WTC11 (cell line): ENCODE measurements at regions not wholly inside any gene's neighbourhood (a gene's known extent, or its start where the extent isn't known, plus 50 kb on each side); places are given as distances from the start of the nearest gene placed in this dataset.
"Not testable (repeated sequence)": the region's sequence is repeated elsewhere in the genome, so short reads cannot be mapped to it uniquely, and the experiment has no call there.

Experiments
- CTCF ChIP-seq: fragments of 200-600 bp; IDR thresholded peaks from 2 replicates; pipeline ENCODE4 v1.8.0; 2022; ENCODE audit warnings: antibody characterized with exemption
- FOXJ3 ChIP-seq: sonication (generic); formaldehyde crosslinking; IDR thresholded peaks from 2 replicates; pipeline ENCODE4 v1.9.0; 2021; ENCODE audit warnings: missing genetic modification reagents, mild to moderate bottlenecking, borderline replicate concordance
- JAZF1 ChIP-seq: fragments of 250-450 bp; sonication (Bioruptor Pico); IDR thresholded peaks from 2 replicates; pipeline ENCODE4 v1.9.0; 2021; ENCODE audit warnings: moderate library complexity, mild to moderate bottlenecking, inconsistent platforms
- KAT7 ChIP-seq: sonication (generic); formaldehyde crosslinking; IDR thresholded peaks from 2 replicates; pipeline ENCODE4 v1.8.1; 2023; ENCODE audit warnings: missing genetic modification reagents, mild to moderate bottlenecking, borderline replicate concordance
- TP53 ChIP-seq: sonication (generic); formaldehyde crosslinking; IDR thresholded peaks from 2 replicates; pipeline ENCODE4 v1.8.1; 2023; ENCODE audit warnings: mild to moderate bottlenecking, missing genetic modification reagents
- ZNF121 ChIP-seq: sonication (generic); formaldehyde crosslinking; IDR thresholded peaks from 2 replicates; pipeline ENCODE4 v1.8.0; 2023; ENCODE audit warnings: missing genetic modification reagents
- ZNF219 ChIP-seq: sonication (generic); formaldehyde crosslinking; IDR thresholded peaks from 2 replicates; pipeline ENCODE4 v1.8.0; 2023; ENCODE audit warnings: missing genetic modification reagents, mild to moderate bottlenecking, borderline replicate concordance
- TF ChIP-seq, protein P1 (sequence below): sonication (generic); formaldehyde crosslinking; IDR thresholded peaks from 2 replicates; pipeline ENCODE4 v1.8.1; 2022; ENCODE audit warnings: low read depth, mild to moderate bottlenecking, moderate library complexity, missing genetic modification reagents, borderline replicate concordance
- TF ChIP-seq, protein P2 (sequence below): sonication (generic); formaldehyde crosslinking; IDR thresholded peaks from 2 replicates; pipeline ENCODE4 v1.8.0; 2022; ENCODE audit warnings: mild to moderate bottlenecking, missing genetic modification reagents
- TF ChIP-seq, protein P3 (sequence below): sonication (generic); formaldehyde crosslinking; IDR thresholded peaks from 2 replicates; pipeline ENCODE4 v1.8.0; 2022; ENCODE audit warnings: mild to moderate bottlenecking, missing genetic modification reagents
- TF ChIP-seq, protein P4 (sequence below): sonication (generic); formaldehyde crosslinking; IDR thresholded peaks from 2 replicates; pipeline ENCODE4 v1.8.1; 2023; ENCODE audit warnings: mild to moderate bottlenecking, missing genetic modification reagents, moderate library complexity
- TF ChIP-seq, protein P5 (sequence below): sonication (generic); formaldehyde crosslinking; conservative IDR thresholded peaks from 2 replicates; pipeline ENCODE4 v1.8.1; 2022; ENCODE audit warnings: mild to moderate bottlenecking, missing genetic modification reagents
- TF ChIP-seq, protein P6 (sequence below): sonication (generic); formaldehyde crosslinking; IDR thresholded peaks from 2 replicates; pipeline ENCODE4 v1.8.1; 2022; ENCODE audit warnings: mild to moderate bottlenecking, missing genetic modification reagents, moderate library complexity, borderline replicate concordance

DNA sequence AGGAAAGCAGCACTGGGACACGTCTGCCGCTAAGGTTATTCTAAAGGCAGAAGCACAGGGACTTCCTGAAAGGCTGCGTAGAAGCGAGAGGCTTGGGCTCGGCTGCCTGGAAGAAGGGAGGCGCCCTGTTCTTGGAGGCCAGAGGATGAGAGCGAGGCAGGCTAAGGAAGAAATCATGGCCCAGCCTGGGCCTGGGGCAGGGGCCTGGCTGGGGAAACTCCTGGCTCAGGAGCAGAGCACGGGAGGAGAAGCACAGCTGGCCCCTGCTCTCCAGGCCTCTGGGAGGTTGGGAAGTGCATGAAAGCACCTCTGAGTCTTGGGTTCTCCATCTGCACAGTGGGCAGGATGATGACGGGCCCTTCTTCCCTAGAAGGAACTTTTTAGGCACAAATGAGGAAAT lies 66.0 kb upstream of the SFSWAP start:
- not testable (repeated sequence) for TF ChIP-seq CTCF; JAZF1 (CRISPR knock-in tag); KAT7 (CRISPR knock-in tag); ZNF219; FOXJ3 (CRISPR knock-in tag); TP53 (CRISPR knock-in tag); ZNF121 (CRISPR knock-in tag)
- TF ChIP-seq, protein P1, sequence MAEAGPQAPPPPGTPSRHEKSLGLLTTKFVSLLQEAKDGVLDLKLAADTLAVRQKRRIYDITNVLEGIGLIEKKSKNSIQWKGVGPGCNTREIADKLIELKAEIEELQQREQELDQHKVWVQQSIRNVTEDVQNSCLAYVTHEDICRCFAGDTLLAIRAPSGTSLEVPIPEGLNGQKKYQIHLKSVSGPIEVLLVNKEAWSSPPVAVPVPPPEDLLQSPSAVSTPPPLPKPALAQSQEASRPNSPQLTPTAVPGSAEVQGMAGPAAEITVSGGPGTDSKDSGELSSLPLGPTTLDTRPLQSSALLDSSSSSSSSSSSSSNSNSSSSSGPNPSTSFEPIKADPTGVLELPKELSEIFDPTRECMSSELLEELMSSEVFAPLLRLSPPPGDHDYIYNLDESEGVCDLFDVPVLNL (CRISPR knock-in tag): not testable (repeated sequence)
- TF ChIP-seq, protein P2, sequence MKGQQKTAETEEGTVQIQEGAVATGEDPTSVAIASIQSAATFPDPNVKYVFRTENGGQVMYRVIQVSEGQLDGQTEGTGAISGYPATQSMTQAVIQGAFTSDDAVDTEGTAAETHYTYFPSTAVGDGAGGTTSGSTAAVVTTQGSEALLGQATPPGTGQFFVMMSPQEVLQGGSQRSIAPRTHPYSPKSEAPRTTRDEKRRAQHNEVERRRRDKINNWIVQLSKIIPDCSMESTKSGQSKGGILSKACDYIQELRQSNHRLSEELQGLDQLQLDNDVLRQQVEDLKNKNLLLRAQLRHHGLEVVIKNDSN (CRISPR knock-in tag): not testable (repeated sequence)
- TF ChIP-seq, protein P3, sequence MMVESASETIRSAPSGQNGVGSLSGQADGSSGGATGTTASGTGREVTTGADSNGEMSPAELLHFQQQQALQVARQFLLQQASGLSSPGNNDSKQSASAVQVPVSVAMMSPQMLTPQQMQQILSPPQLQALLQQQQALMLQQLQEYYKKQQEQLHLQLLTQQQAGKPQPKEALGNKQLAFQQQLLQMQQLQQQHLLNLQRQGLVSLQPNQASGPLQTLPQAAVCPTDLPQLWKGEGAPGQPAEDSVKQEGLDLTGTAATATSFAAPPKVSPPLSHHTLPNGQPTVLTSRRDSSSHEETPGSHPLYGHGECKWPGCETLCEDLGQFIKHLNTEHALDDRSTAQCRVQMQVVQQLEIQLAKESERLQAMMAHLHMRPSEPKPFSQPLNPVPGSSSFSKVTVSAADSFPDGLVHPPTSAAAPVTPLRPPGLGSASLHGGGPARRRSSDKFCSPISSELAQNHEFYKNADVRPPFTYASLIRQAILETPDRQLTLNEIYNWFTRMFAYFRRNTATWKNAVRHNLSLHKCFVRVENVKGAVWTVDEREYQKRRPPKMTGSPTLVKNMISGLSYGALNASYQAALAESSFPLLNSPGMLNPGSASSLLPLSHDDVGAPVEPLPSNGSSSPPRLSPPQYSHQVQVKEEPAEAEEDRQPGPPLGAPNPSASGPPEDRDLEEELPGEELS (CRISPR knock-in tag): not testable (repeated sequence)
- TF ChIP-seq, protein P4, sequence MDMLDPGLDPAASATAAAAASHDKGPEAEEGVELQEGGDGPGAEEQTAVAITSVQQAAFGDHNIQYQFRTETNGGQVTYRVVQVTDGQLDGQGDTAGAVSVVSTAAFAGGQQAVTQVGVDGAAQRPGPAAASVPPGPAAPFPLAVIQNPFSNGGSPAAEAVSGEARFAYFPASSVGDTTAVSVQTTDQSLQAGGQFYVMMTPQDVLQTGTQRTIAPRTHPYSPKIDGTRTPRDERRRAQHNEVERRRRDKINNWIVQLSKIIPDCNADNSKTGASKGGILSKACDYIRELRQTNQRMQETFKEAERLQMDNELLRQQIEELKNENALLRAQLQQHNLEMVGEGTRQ (CRISPR knock-in tag): not testable (repeated sequence)
- TF ChIP-seq, protein P5, sequence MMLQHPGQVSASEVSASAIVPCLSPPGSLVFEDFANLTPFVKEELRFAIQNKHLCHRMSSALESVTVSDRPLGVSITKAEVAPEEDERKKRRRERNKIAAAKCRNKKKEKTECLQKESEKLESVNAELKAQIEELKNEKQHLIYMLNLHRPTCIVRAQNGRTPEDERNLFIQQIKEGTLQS (CRISPR knock-in tag): not testable (repeated sequence)
- TF ChIP-seq, protein P6, sequence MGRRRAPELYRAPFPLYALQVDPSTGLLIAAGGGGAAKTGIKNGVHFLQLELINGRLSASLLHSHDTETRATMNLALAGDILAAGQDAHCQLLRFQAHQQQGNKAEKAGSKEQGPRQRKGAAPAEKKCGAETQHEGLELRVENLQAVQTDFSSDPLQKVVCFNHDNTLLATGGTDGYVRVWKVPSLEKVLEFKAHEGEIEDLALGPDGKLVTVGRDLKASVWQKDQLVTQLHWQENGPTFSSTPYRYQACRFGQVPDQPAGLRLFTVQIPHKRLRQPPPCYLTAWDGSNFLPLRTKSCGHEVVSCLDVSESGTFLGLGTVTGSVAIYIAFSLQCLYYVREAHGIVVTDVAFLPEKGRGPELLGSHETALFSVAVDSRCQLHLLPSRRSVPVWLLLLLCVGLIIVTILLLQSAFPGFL: not testable (repeated sequence)
